Fibroblast of the aortic adventitia (primary cell): ENCODE measurements at regions not wholly inside any gene's neighbourhood (a gene's known extent, or its start where the extent isn't known, plus 50 kb on each side); places are given as distances from the start of the nearest gene placed in this dataset.

Experiments
- DNase-seq: peaks from one replicate; pipeline ENCODE4 v3.0.0-alpha.2; 2010; ENCODE audit warnings: low read depth
- H3K4me3 ChIP-seq: 2 replicates; pipeline ENCODE4 v1.5.1; 2011; ENCODE audit warnings: low read depth, mild to moderate bottlenecking, control low read depth, low read length, moderate library complexity
- CTCF ChIP-seq: IDR thresholded peaks from 2 replicates; pipeline ENCODE4 v1.5.1; 2011; ENCODE audit warnings: mild to moderate bottlenecking, low read length, control low read depth, inconsistent platforms; ENCODE audit not compliant: insufficient read depth

GRCh38 chr3:30457726-30458125, 148.7 kb upstream of the TGFBR2 start:
- no peak overlapping the region for H3K4me3 ChIP-seq
- TF ChIP-seq CTCF = no peak
- no peak for DNase-seq

DNA sequence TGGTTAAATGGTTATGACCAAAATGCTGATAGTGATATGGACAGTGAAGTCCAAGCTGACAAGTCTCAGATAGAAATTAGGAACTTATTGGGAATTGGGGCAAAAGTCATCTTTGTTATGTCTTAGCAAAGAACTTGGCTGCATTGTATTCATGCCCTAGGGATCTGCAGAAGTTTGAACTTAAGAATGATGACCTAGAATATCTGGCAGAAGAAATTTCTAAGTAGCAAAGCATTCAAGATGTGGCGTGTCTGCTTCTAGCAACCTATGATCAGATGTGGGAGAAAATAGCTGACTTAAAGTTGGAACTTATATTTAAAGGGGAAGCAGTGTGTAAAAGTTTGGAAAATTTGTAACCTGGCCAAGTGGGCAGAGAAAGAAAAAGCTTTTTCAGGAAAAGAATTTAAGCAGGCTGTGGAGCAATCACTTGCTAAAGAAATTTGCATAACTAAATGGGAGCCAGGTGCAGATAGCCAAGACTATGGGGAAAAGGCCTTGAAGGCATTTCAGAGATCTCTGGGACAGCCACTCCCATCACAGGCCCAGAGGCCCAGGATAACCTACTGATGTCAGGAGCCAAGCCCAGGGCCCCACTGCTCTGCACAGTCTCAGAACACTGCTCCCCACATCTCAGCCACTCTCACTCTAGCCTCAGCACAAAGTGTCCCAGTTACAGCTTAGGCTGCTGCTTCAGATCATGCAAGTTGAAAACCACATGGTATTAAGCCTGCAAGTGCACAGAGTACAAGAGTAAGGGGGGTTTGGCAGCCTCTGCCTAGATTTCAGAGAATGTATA, 147.8 kb upstream of the TGFBR2 start:
- DNase-seq = peak; percentile 49
- no peak overlapping the region for H3K4me3 ChIP-seq
- TF ChIP-seq CTCF = no peak

DNA sequence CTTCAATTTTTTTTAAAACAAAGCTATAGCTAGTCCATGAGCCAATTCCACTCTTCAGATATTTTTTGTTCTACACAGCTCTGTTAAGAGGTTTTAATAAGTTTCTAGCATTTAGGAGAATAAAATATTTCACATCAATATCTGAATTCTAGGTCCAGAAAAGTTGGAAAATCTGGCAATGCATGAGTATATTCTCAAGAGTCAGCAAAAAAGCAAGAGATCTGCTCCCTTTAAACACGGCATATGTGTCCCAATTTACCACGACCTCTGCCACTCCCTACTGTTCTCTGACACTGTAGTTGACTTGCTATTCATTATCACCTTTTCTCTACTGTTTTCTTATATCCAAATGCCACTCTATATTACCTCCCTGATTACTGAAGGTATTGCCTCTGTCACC, 145.1 kb upstream of the TGFBR2 start:
- H3K4me3 ChIP-seq = no peak overlapping the region
- no peak for DNase-seq
- TF ChIP-seq CTCF = no peak

GRCh38 chr3:30462721-30463470, 143.5 kb upstream of the TGFBR2 start:
- no peak for TF ChIP-seq CTCF
- no peak overlapping the region for H3K4me3 ChIP-seq
- DNase-seq = no peak

DNA sequence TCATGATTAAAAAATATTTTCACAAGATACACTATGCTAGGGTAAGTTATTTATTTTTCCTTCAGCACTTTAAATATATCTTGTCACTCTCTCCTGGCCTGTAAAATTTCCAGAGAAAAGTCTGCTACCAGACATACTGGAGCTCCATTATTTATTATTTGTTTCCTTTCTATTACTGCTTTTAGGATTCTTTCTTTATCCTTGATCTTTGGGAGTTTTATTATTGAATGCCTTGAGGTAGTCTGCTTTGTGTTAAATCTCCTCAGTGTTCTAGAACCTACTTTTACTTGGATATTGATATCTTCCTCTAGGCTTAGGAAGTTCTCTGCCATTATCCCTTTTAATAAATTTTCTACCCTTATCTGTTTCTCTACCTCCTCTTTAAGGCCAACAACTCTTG, 142.0 kb upstream of the TGFBR2 start:
- no peak overlapping the region for H3K4me3 ChIP-seq
- DNase-seq = no peak
- no peak for TF ChIP-seq CTCF

GRCh38 chr3:30465454-30465853, 140.9 kb upstream of the TGFBR2 start:
- no peak for TF ChIP-seq CTCF
- DNase-seq = no peak
- no peak overlapping the region for H3K4me3 ChIP-seq
